Liver (tissue), 8 donors: ENCODE measurements at regions not wholly inside any gene's neighbourhood (a gene's known extent, or its start where the extent isn't known, plus 50 kb on each side); places are given as distances from the start of the nearest gene placed in this dataset.

Source experiments
- DNase-seq: peaks from one replicate; pipeline ENCODE4 v3.0.0-alpha.2; 2017; ENCODE audit warnings: low spot score
- H3K27ac ChIP-seq, 2 donors: one replicate each; pipeline ENCODE4 v1.7.0; 2013; ENCODE audit warnings: inconsistent platforms in 2 of 2, low read length in 2 of 2, control low read depth in 1 of 2, low read depth in 1 of 2, mild to moderate bottlenecking in 1 of 2
- H3K27me3 ChIP-seq, 4 donors: one replicate each; pipeline versions ENCODE4 v1.6.1 to v1.7.0; 2013; ENCODE audit warnings: low read length in 3 of 4, inconsistent platforms in 1 of 4, mild to moderate bottlenecking in 1 of 4, moderate library complexity in 1 of 4; ENCODE audit not compliant: control insufficient read depth in 4 of 4, insufficient read depth in 4 of 4
- H3K36me3 ChIP-seq, 4 donors: one replicate each; pipeline versions ENCODE4 v1.6.1 to v1.7.0; 2013; ENCODE audit warnings: low read length in 3 of 4, mild to moderate bottlenecking in 3 of 4, low read depth in 1 of 4, moderate library complexity in 1 of 4; ENCODE audit not compliant: control insufficient read depth in 4 of 4, insufficient read depth in 3 of 4
- H3K4me1 ChIP-seq, 4 donors: one replicate each; pipeline versions ENCODE4 v1.6.1 to v1.7.0; 2013; ENCODE audit warnings: low read length in 3 of 4, mild to moderate bottlenecking in 3 of 4, moderate library complexity in 1 of 4; ENCODE audit not compliant: control insufficient read depth in 4 of 4, insufficient read depth in 4 of 4
- H3K4me3 ChIP-seq, 3 donors: one replicate each; pipeline versions ENCODE4 v1.6.1 to v1.7.0; 2013; ENCODE audit warnings: low read length in 3 of 3, control low read depth in 1 of 3, low read depth in 1 of 3, mild to moderate bottlenecking in 1 of 3
- H3K9ac ChIP-seq, 2 donors: one replicate each; pipeline ENCODE4 v1.7.0; 2013; ENCODE audit warnings: low read length in 2 of 2, mild to moderate bottlenecking in 2 of 2, moderate library complexity in 2 of 2, control low read depth in 1 of 2, low read depth in 1 of 2
- H3K9me3 ChIP-seq, 4 donors: one replicate each; pipeline versions ENCODE4 v1.6.1 to v1.7.0; 2013; ENCODE audit warnings: low read length in 3 of 4; ENCODE audit not compliant: control insufficient read depth in 4 of 4
- CTCF ChIP-seq: fragments of 150-350 bp; IDR thresholded peaks from 2 replicates; pipeline ENCODE4 v1.5.1; 2017; ENCODE audit warnings: improper control_type of control experiment, low read depth, low read length; ENCODE audit not compliant: missing input control
- EGR1 ChIP-seq, 2 donors: IDR thresholded peaks; 2 replicates each; pipeline ENCODE4 v1.6.1; 2016 to 2018; ENCODE audit warnings: antibody characterized with exemption in 2 of 2, low read depth in 2 of 2
- FOXA1 ChIP-seq: IDR thresholded peaks from 2 replicates; pipeline ENCODE4 v1.6.1; 2016; ENCODE audit warnings: antibody characterized with exemption
- FOXA2 ChIP-seq: IDR thresholded peaks from 2 replicates; pipeline ENCODE4 v1.6.1; 2016; ENCODE audit warnings: antibody characterized with exemption
- HNF4G ChIP-seq: IDR thresholded peaks from 2 replicates; pipeline ENCODE4 v1.6.1; 2016; ENCODE audit warnings: antibody characterized with exemption
- JUND ChIP-seq, 2 donors: IDR thresholded peaks; 2 replicates each; pipeline ENCODE4 v1.6.1; 2016; ENCODE audit warnings: antibody characterized with exemption in 2 of 2
- NR2F2 ChIP-seq: IDR thresholded peaks from 2 replicates; pipeline ENCODE4 v1.6.1; 2016; ENCODE audit warnings: antibody characterized with exemption
- RAD21 ChIP-seq, 2 donors: IDR thresholded peaks; 2 replicates each; pipeline ENCODE4 v1.6.1; 2016; ENCODE audit warnings: antibody characterized with exemption in 2 of 2, mild to moderate bottlenecking in 2 of 2
- RXRA ChIP-seq, 2 donors: IDR thresholded peaks; 2 replicates each; pipeline ENCODE4 v1.6.1; 2017 to 2018; ENCODE audit warnings: antibody characterized with exemption in 2 of 2, mild to moderate bottlenecking in 1 of 2
- SP1 ChIP-seq: IDR thresholded peaks from 2 replicates; pipeline ENCODE4 v1.6.1; 2018; ENCODE audit warnings: antibody characterized with exemption, mild to moderate bottlenecking
- TAF1 ChIP-seq: conservative IDR thresholded peaks from 2 replicates; pipeline ENCODE4 v1.6.1; 2016; ENCODE audit warnings: antibody characterized with exemption, mild to moderate bottlenecking
- YY1 ChIP-seq: IDR thresholded peaks from 2 replicates; pipeline ENCODE4 v1.6.1; 2016; ENCODE audit warnings: antibody characterized with exemption, mild to moderate bottlenecking
- WGBS: extraction: QIAGEN DNeasy Blood & Tissue Kit; methylation state at CpG from one replicate; pipeline ENCODE4 v1.1.7; 2013; 5-methylcytosine and 5-hydroxymethylcytosine counted together
- TF ChIP-seq, protein P1 (sequence below): IDR thresholded peaks from 2 replicates; pipeline ENCODE4 v1.6.1; 2016; ENCODE audit warnings: antibody characterized with exemption, mild to moderate bottlenecking
- TF ChIP-seq, protein P2 (sequence below): IDR thresholded peaks from 2 replicates; pipeline ENCODE4 v1.6.1; 2016; ENCODE audit warnings: antibody characterized with exemption
- TF ChIP-seq, protein P3 (sequence below): IDR thresholded peaks from 2 replicates; pipeline ENCODE4 v1.6.1; 2016; ENCODE audit warnings: antibody characterized with exemption
- donor health status: healthy.
- donor health status: healthy.
- donor health status: healthy.
- donor health status: healthy.
- donor health status: healthy.

DNA sequence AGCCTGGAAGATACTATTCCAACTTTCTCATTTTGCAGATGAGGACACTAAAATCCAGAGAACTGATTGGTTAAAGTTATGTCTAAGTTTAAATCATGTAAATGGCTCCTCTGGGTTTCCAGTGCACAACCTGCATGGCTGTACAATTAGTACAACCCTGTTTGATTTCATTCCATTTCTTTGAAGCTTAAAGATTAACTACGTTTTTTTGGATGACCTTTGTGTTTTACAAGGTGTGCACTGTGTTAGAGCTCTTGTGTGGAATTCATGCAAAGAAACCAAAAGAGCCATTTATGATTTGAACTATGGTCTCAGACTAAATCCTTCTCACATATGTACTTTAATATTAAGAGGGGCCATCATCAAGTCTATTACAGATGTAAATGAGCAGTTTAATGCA is 149.5 kb downstream of the TMEM168 start (continued):
- TF ChIP-seq SP1, result no peak
- TF ChIP-seq YY1, result no peak
- TF ChIP-seq FOXA1, result no peak
- no peak for TF ChIP-seq JUND (IDR thresholded peaks at IDR 0.05)

DNA sequence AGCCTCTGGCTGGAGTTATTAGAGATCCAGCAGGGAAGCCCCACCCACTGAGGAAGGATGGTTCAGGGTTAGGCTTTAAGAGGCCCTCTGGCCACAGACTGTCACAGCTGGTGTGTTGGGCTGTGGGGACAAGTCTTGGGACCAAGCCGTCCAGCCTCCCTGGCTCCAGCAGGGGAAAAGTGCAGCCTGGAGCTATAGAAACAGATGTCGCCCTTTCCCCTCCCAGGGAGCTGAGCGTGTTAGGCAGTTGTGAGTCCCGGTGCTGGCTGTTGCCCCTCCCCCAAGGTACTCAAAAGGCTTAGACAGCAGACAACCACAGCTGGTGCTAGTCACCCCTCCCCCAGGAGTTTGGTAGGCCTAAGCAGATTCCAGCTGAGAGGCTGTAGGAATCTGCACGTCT is 143.4 kb downstream of the TMEM168 start:
- no peaks in the 10 kb centered on the region for H3K36me3 ChIP-seq
- WGBS, result 50% methylated on average over 5 of the region's 5 CpGs

GRCh38 chr7:112648781-112649180 is 141.4 kb downstream of the TMEM168 start:
- 85% methylated on average over 2 of the region's 2 CpGs for WGBS
- TF ChIP-seq TAF1, result no peak
- no peak for DNase-seq
- Histone ChIP-seq H3K4me3 (no peak overlapping the region), H3K36me3 (no peaks in the 10 kb centered on the region), H3K9me3 (peaks cover 0 to 5% (median 1%) of the 10 kb centered on the region in 4 donors), H3K4me1 (no peaks in the 10 kb centered on the region), H3K27ac (no peak overlapping the region), H3K27me3 (no peaks in the 10 kb centered on the region), H3K9ac (no peak overlapping the region)

More for the DNA sequence above, 143.4 kb downstream of the TMEM168 start:
- no peak overlapping the region for H3K27ac ChIP-seq
- H3K27me3 ChIP-seq, result no peaks in the 10 kb centered on the region
- H3K9ac ChIP-seq, result no peak overlapping the region
- H3K4me1 ChIP-seq, result no peaks in the 10 kb centered on the region
- no peak overlapping the region for H3K4me3 ChIP-seq
- no peak for TF ChIP-seq NR2F2
- no peak for TF ChIP-seq EGR1 (IDR thresholded peaks at IDR 0.05; ENCODE audit: low read depth in 2 of 2)
- H3K9me3 ChIP-seq, result peaks cover 0 to 5% (median 1%) of the 10 kb centered on the region in 4 donors
- no peak for DNase-seq

DNA sequence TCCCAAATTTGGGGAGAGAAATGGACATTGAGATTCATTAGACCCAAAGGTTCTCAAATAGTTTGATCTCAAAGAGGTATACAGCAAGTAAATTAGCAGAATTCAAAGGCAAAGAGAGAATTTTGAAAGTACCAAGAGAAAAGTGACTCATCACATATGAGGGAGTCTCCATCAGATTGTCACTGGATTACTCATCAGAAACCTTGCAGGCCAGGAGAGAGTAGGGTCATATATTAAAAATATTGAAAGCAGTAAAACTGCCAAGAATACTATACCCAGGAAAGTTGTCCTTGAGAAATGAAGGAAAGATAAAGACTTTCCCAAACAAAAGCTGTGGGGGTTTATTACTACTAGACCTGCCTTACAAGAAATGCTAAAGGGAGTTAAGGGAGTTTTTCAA is 140.6 kb downstream of the TMEM168 start:
- Histone ChIP-seq H3K27me3 (no peaks in the 10 kb centered on the region), H3K9ac (no peak overlapping the region), H3K4me1 (no peaks in the 10 kb centered on the region), H3K4me3 (no peak overlapping the region), H3K27ac (no peak overlapping the region), H3K9me3 (peaks cover 0 to 5% (median 1%) of the 10 kb centered on the region in 4 donors), H3K36me3 (no peaks in the 10 kb centered on the region)
- TF ChIP-seq, protein P1, sequence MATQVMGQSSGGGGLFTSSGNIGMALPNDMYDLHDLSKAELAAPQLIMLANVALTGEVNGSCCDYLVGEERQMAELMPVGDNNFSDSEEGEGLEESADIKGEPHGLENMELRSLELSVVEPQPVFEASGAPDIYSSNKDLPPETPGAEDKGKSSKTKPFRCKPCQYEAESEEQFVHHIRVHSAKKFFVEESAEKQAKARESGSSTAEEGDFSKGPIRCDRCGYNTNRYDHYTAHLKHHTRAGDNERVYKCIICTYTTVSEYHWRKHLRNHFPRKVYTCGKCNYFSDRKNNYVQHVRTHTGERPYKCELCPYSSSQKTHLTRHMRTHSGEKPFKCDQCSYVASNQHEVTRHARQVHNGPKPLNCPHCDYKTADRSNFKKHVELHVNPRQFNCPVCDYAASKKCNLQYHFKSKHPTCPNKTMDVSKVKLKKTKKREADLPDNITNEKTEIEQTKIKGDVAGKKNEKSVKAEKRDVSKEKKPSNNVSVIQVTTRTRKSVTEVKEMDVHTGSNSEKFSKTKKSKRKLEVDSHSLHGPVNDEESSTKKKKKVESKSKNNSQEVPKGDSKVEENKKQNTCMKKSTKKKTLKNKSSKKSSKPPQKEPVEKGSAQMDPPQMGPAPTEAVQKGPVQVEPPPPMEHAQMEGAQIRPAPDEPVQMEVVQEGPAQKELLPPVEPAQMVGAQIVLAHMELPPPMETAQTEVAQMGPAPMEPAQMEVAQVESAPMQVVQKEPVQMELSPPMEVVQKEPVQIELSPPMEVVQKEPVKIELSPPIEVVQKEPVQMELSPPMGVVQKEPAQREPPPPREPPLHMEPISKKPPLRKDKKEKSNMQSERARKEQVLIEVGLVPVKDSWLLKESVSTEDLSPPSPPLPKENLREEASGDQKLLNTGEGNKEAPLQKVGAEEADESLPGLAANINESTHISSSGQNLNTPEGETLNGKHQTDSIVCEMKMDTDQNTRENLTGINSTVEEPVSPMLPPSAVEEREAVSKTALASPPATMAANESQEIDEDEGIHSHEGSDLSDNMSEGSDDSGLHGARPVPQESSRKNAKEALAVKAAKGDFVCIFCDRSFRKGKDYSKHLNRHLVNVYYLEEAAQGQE, result no peak
- TF ChIP-seq EGR1 (IDR thresholded peaks at IDR 0.05; ENCODE audit: low read depth in 2 of 2) (no peak), RXRA (IDR thresholded peaks at IDR 0.05) (no peak), NR2F2 (no peak), RAD21 (IDR thresholded peaks at IDR 0.05) (no peak), CTCF (no peak), HNF4G (no peak), YY1 (no peak), JUND (IDR thresholded peaks at IDR 0.05) (no peak), FOXA2 (no peak), TAF1 (no peak)
- TF ChIP-seq, protein P2, sequence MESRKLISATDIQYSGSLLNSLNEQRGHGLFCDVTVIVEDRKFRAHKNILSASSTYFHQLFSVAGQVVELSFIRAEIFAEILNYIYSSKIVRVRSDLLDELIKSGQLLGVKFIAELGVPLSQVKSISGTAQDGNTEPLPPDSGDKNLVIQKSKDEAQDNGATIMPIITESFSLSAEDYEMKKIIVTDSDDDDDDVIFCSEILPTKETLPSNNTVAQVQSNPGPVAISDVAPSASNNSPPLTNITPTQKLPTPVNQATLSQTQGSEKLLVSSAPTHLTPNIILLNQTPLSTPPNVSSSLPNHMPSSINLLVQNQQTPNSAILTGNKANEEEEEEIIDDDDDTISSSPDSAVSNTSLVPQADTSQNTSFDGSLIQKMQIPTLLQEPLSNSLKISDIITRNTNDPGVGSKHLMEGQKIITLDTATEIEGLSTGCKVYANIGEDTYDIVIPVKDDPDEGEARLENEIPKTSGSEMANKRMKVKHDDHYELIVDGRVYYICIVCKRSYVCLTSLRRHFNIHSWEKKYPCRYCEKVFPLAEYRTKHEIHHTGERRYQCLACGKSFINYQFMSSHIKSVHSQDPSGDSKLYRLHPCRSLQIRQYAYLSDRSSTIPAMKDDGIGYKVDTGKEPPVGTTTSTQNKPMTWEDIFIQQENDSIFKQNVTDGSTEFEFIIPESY, result no peak
- TF ChIP-seq, protein P3, sequence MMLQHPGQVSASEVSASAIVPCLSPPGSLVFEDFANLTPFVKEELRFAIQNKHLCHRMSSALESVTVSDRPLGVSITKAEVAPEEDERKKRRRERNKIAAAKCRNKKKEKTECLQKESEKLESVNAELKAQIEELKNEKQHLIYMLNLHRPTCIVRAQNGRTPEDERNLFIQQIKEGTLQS, result no peak
- DNase-seq, result no peak
